Heart left ventricle (tissue), 13 donors: ENCODE measurements at regions not wholly inside any gene's neighbourhood (a gene's known extent, or its start where the extent isn't known, plus 50 kb on each side); places are given as distances from the start of the nearest gene placed in this dataset.
A peak's percentile ranks its signal among the peaks of the same experiment; 100 is the strongest.

Source experiments
- POLR2A ChIP-seq, 2 donors: fragments of 450-650 bp; IDR thresholded peaks; one replicate each; pipeline ENCODE4 v1.6.1; 2017; ENCODE audit warnings: antibody characterized with exemption in 2 of 2, mild to moderate bottlenecking in 2 of 2, moderate library complexity in 2 of 2
- TF ChIP-seq, protein P1 (sequence below), 12 donors: fragments of 200-600 bp; sonication (generic) in 4 of 12; IDR thresholded peaks; one replicate each; pipeline versions ENCODE4 v1.5.0 to v1.8.0; 2018 to 2022; ENCODE audit warnings: antibody characterized with exemption in 12 of 12, mild to moderate bottlenecking in 5 of 12
- donor health status: ischemic (EF 13 %, LVEDD 7.1; RV severe dilation, severe dysfunction).
- donor health status: DM: no; HTN: yes; CAD: no.
- donor health status: DM: no; HTN: no; CAD: no.
- donor health status: ischemic (EF 25% LVEDD 6.9; RV normal size, moderate dysfunction).
- donor health status: ischemic (EF 25% LVEDD 5.7; RV mildly dilated, moderate dysfunction).
- donor health status: ischemic (EF 35%, LVEDD 5.7; RV mildly dilated, moderate dysfunction).
- donor health status: nonischemic (EF 11% LVEDD 7.7; RV severe dilation, severe dysfunction).
- donor health status: DM: yes; HTN: yes; CAD: no.
- donor health status: PGD.
- donor health status: ischemic (EF 29% LVEDD 5.4; RV normal size, mild dysfunction).
- donor health status: nonischemic (EF 23%, LVEDD 6.1; RV moderate dilation, normal function).

- no peak for TF ChIP-seq POLR2A (IDR thresholded peaks at IDR 0.05)
- TF ChIP-seq, protein P1, sequence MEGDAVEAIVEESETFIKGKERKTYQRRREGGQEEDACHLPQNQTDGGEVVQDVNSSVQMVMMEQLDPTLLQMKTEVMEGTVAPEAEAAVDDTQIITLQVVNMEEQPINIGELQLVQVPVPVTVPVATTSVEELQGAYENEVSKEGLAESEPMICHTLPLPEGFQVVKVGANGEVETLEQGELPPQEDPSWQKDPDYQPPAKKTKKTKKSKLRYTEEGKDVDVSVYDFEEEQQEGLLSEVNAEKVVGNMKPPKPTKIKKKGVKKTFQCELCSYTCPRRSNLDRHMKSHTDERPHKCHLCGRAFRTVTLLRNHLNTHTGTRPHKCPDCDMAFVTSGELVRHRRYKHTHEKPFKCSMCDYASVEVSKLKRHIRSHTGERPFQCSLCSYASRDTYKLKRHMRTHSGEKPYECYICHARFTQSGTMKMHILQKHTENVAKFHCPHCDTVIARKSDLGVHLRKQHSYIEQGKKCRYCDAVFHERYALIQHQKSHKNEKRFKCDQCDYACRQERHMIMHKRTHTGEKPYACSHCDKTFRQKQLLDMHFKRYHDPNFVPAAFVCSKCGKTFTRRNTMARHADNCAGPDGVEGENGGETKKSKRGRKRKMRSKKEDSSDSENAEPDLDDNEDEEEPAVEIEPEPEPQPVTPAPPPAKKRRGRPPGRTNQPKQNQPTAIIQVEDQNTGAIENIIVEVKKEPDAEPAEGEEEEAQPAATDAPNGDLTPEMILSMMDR (IDR thresholded peaks at IDR 0.05), result peak; percentile 33 to 63 (median 52)
These were observed 65.4 kb upstream of the FCN1 start for GRCh38 chr9:134983074-134983473.
